GM10266 (cell line): ENCODE measurements at regions not wholly inside any gene's neighbourhood (a gene's known extent, or its start where the extent isn't known, plus 50 kb on each side); places are given as distances from the start of the nearest gene placed in this dataset.
A peak's percentile ranks its signal among the peaks of the same experiment; 100 is the strongest.

Experiments used
- DNase-seq: peaks from one replicate; pipeline ENCODE4 v3.0.0; 2012; ENCODE audit errors: extremely low spot score
- TF ChIP-seq, protein P1 (sequence below): IDR thresholded peaks from 2 replicates; pipeline ENCODE4 v1.5.1; 2012; ENCODE audit warnings: mild to moderate bottlenecking, low read depth; ENCODE audit not compliant: control insufficient read depth, insufficient read depth; ENCODE audit errors: missing control alignments

DNA sequence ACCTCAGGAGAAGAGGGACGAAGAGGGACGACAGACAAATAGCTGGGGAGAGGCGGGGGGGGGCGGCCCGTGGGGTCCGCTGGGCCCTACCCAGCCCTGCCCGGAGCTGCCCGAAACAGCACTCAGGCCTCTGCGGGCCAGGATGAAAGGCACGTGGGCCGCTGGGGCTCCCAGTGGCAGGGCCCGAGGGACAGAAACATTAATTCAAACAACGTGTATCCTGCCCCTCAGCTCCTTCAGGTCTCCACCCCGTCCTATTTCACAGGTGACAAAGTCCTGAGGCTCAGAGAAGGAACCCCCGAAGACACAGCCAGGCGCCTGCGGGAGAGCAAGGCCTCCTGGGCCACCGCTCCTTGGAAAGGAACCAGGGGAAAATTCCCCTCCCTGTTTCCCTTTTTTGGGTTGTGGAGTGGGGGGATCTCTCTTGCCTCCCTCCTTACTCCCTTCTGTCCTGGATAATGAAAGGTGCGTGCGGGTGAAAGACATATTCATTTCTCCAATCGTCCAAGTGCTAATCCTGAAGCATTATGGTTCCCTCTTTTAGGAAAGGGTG, 93.3 kb downstream of the RNASET2 start:
- DNase-seq: no peak
- TF ChIP-seq, protein P1, sequence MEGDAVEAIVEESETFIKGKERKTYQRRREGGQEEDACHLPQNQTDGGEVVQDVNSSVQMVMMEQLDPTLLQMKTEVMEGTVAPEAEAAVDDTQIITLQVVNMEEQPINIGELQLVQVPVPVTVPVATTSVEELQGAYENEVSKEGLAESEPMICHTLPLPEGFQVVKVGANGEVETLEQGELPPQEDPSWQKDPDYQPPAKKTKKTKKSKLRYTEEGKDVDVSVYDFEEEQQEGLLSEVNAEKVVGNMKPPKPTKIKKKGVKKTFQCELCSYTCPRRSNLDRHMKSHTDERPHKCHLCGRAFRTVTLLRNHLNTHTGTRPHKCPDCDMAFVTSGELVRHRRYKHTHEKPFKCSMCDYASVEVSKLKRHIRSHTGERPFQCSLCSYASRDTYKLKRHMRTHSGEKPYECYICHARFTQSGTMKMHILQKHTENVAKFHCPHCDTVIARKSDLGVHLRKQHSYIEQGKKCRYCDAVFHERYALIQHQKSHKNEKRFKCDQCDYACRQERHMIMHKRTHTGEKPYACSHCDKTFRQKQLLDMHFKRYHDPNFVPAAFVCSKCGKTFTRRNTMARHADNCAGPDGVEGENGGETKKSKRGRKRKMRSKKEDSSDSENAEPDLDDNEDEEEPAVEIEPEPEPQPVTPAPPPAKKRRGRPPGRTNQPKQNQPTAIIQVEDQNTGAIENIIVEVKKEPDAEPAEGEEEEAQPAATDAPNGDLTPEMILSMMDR: no peak

DNA sequence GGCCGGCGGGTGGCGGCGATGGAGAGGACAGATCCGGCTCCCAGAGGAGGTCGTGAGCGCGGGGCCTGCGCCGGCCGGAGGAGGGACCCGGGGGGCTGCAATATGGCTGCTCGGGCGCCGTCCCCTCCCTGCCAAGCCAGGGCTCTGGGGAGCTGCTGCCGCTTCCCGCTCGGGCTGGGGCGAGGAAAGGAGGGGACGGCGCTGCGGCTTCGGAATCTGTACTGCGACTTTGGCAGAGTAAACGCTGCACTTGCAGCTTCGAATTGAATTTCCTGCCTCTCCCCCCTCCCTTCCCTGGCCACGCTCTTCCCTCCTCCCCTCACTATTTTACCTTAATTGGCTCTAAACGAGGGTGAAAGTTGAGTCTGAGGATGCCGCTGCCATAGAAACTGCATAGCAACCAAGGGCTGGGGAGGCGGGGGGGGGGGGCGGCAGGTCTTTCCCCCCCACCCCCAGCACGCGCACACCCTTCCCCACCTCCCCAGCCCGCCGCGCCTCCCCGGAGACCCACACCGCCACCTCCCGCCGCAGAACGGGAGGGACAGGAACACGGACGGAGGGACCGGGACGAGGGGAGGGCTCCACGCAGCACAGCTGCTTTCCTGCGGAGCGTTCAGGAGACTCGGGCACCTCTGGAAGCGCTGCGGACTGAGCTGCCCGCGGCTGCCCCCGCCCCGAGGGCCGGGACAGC, 93.9 kb downstream of the RNASET2 start:
- peak; percentile 54 for DNase-seq
- TF ChIP-seq, protein P1: peak; percentile 35

DNA sequence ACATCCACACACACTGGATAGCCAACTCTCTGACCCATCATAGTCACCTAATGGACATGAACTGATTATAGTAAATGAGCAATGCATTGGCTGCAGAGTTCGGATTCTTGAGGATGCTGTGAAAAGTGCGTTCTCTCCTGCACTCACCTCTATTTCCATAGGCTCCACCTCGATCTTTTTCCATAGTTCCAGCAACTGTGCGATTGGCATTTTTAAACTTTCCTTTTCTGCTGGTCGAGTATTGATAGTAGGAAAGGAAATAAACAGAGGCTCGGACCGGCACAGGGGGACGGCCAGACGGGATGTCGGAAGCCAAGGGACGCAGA, 94.4 kb downstream of the RNASET2 start:
- TF ChIP-seq, protein P1: no peak
- no peak for DNase-seq

DNA sequence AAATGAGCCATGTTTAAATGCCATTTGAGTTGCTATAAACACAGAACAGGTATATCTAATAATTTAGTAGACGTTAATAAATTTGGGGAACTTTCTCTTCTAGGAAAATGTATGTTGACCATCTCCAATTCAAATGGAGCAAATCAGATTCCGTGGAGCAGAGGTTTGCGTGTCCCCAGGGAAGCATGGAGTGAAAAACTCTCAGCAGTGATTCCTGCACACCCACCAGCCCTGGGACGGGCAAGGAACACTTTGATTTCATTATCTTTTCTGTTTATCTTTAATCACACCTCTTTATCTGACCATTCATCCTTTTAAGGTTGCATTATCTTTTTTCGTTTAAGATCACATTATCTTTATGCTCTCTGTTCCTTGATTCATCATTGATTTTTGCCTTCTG, 95.0 kb downstream of the RNASET2 start:
- TF ChIP-seq, protein P1: no peak
- no peak for DNase-seq

DNA sequence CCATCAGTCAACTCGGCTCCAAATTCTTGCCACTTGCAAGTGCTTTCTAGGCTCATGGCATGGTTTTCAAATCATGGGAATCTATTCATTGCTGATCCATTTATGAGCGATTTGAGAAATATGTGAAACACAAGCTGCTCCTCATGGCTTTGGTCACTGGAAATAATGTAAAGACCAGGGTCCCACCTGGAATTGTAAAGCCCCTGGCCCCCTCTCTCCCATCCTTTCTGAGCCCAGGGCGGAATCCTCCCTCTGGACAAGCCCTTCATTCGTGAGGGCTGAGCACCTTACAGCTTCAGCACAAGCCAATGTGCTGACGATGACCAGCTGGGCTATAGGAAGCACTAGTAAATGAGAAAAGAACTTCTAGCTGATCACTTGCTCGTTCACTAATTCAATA, 96.0 kb downstream of the RNASET2 start:
- TF ChIP-seq, protein P1: no peak
- DNase-seq: no peak

DNA sequence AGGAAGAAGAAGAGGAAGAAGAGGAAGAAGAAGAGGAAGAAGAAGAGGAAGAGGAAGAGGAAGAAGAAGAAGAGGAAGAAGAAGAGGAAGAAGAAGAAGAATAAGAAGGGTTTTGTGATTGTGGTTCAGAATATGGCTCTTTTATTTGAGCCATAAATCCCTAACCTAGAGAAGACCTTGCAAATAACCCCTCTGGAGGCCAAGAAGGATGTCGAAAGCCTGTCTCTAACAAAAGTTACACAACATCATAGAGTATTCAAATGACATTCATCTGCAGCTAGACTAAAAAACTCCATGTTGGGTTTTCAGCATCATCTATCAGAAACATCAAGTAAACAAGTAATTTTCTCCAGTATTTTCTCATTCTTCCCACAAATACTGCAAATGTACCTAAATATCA, 100.9 kb downstream of the RNASET2 start:
- no peak for DNase-seq
- TF ChIP-seq, protein P1: no peak
